HFFc6 (cell line): ENCODE measurements at regions not wholly inside any gene's neighbourhood (a gene's known extent, or its start where the extent isn't known, plus 50 kb on each side); places are given as distances from the start of the nearest gene placed in this dataset.

Source experiments
- DNase-seq: peaks from one replicate; pipeline ENCODE4 v3.0.0-alpha.2; 2018
- H3K27ac Mint-ChIP-seq: 2 replicates; pipeline ENCODE4 v1.8.0; 2020; ENCODE audit warnings: mild to moderate bottlenecking, mixed read lengths
- H3K27me3 Mint-ChIP-seq: 2 replicates; pipeline ENCODE4 v1.8.0; 2021; ENCODE audit warnings: mild to moderate bottlenecking, moderate library complexity, mixed read lengths; ENCODE audit not compliant: insufficient read depth
- H3K36me3 Mint-ChIP-seq: 2 replicates; pipeline ENCODE4 v1.8.0; 2021; ENCODE audit warnings: low read depth, mixed read lengths
- H3K4me1 Mint-ChIP-seq: 2 replicates; pipeline ENCODE4 v1.8.0; 2020; ENCODE audit warnings: low read depth, mixed read lengths
- H3K4me3 Mint-ChIP-seq: 2 replicates; pipeline ENCODE4 v1.8.0; 2020; ENCODE audit warnings: mild to moderate bottlenecking, moderate library complexity, mixed read lengths
- H3K9me3 Mint-ChIP-seq: 2 replicates; pipeline ENCODE4 v1.8.0; 2020; ENCODE audit warnings: mild to moderate bottlenecking, mixed read lengths
- CTCF ChIP-seq: fragments of 200-600 bp; sonication (generic); IDR thresholded peaks from 2 replicates; pipeline ENCODE4 v1.5.0; 2021; ENCODE audit warnings: antibody characterized with exemption, mild to moderate bottlenecking

- H3K4me1 Mint-ChIP-seq = peaks cover 46% of the 10 kb centered on the region
Observed at GRCh38 chr4:4675641-4676040, 133.8 kb upstream of the STX18 start.

GRCh38 chr4:4675051-4675581 lies 133.3 kb upstream of the STX18 start:
- Mint-ChIP-seq H3K27me3 (peaks cover 2% of the 10 kb centered on the region), H3K4me1 (peaks cover 51% of the 10 kb centered on the region), H3K4me3 (no peak overlapping the region), H3K36me3 (no peaks in the 10 kb centered on the region), H3K9me3 (no peaks in the 10 kb centered on the region), H3K27ac (no peak overlapping the region)
- no peak for TF ChIP-seq CTCF
- no peak for DNase-seq

More at GRCh38 chr4:4675641-4676040, 133.8 kb upstream of the STX18 start:
- no peak for DNase-seq
- Mint-ChIP-seq H3K27me3 (peaks cover 2% of the 10 kb centered on the region), H3K36me3 (no peaks in the 10 kb centered on the region), H3K27ac (no peak overlapping the region), H3K4me3 (no peak overlapping the region), H3K9me3 (no peaks in the 10 kb centered on the region)
- no peak for TF ChIP-seq CTCF

GRCh38 chr4:4673070-4673469 lies 131.2 kb upstream of the STX18 start:
- H3K4me3 Mint-ChIP-seq = no peak overlapping the region

DNA sequence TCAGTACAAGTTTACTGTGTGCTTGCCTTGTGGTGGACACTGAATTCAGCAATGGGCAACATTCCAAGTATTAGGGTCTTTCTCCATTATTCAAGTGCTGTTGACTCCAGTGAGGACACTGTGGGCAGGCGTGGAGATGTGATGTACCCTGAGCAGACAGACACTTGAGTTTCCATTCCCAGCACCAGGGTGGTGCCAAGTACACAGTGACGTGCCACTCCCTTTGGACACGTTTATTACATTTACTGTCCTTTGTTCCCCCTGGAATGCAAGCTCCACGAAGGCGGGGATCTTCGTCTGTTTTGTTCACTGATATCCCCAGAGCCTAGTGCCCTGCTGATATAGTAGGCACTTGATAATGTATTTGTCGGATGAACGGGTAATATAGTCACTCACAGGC lies 130.6 kb upstream of the STX18 start:
- TF ChIP-seq CTCF = no peak
- peaks cover 2% of the 10 kb centered on the region for H3K27me3 Mint-ChIP-seq
- H3K4me1 Mint-ChIP-seq = peaks cover 52% of the 10 kb centered on the region
- no peaks in the 10 kb centered on the region for H3K36me3 Mint-ChIP-seq
- no peak for DNase-seq
- no peak overlapping the region for H3K27ac Mint-ChIP-seq
- H3K9me3 Mint-ChIP-seq = no peaks in the 10 kb centered on the region
- no peak overlapping the region for H3K4me3 Mint-ChIP-seq

More at GRCh38 chr4:4673070-4673469, 131.2 kb upstream of the STX18 start:
- H3K9me3 Mint-ChIP-seq = no peaks in the 10 kb centered on the region
- H3K4me1 Mint-ChIP-seq = peaks cover 52% of the 10 kb centered on the region
- H3K27me3 Mint-ChIP-seq = peaks cover 2% of the 10 kb centered on the region
- TF ChIP-seq CTCF = no peak
- H3K27ac Mint-ChIP-seq = no peak overlapping the region
- no peaks in the 10 kb centered on the region for H3K36me3 Mint-ChIP-seq
- DNase-seq = no peak

DNA sequence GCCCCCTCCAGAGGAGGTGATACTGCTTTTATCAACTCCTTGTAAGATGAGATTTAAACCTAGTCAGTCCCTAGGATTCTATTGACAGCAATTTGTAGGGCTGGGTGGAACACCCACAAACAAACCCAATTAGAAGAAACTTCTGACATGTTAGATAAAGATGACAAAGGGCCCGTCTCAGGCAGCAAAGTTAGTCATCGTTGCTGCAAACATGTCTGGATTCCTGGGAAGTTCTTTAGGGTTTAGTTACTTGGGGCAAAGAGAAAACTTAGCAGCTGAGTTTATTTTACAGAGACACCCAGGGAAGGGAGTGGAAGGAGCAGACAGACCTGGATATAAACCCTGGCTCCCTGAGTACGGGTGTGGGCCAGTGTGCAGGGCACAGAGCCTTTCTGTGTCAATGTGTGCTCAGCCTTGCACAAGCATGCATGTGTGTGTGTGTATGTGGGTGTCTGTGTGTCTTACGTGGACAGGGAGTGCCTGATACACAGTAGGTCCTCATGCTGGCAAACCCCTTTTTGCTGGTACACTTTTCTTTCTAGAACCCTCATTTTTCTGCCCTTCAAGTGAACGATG lies 130.0 kb upstream of the STX18 start:
- Mint-ChIP-seq H3K4me1 (peaks cover 55% of the 10 kb centered on the region), H3K27ac (no peak overlapping the region), H3K27me3 (peaks cover 2% of the 10 kb centered on the region), H3K9me3 (no peaks in the 10 kb centered on the region), H3K36me3 (no peaks in the 10 kb centered on the region), H3K4me3 (no peak overlapping the region)
- TF ChIP-seq CTCF = no peak
- no peak for DNase-seq

GRCh38 chr4:4670869-4671268 lies 129.0 kb upstream of the STX18 start:
- no peak overlapping the region for H3K27ac Mint-ChIP-seq
- no peak overlapping the region for H3K4me3 Mint-ChIP-seq
- no peak for TF ChIP-seq CTCF
- H3K9me3 Mint-ChIP-seq = no peaks in the 10 kb centered on the region
- H3K4me1 Mint-ChIP-seq = peaks cover 65% of the 10 kb centered on the region
- no peaks in the 10 kb centered on the region for H3K36me3 Mint-ChIP-seq
- DNase-seq = no peak
- H3K27me3 Mint-ChIP-seq = peaks cover 4% of the 10 kb centered on the region
